K562 (cell line): ENCODE measurements at regions not wholly inside any gene's neighbourhood (a gene's known extent, or its start where the extent isn't known, plus 50 kb on each side); places are given as distances from the start of the nearest gene placed in this dataset.

ENCODE experiments used
- ATAC-seq: fragments of 200-7000 bp; cut with Tn5 transposase; 3 replicates; pipeline ENCODE4 v1.9.1; 2020; ENCODE audit warnings: moderate library complexity
- BruUV-seq: library from RNA; stranded (reverse); fragments of 400-500 nt; replicated peaks from 2 replicates; lab custom pipeline; 2021; lab: Mats Ljungman, UMichigan
- CTCF ChIA-PET: fragments of 300-600 bp; formaldehyde crosslinking; extraction: SDS; loops from one replicate; lab custom pipeline; 2021; ENCODE audit warnings: low intra/inter-chr PET ratio; lab: Yijun Ruan, JAX
- POLR2A ChIA-PET: fragments of 300-600, 350-650 bp; sonication (Branson Sonifier 250); formaldehyde crosslinking; extraction: SDS; loops from one replicate; lab custom pipeline; 2021; ENCODE audit warnings: antibody characterized with exemption, inconsistent platforms; lab: Yijun Ruan, JAX
- DNase-seq, 4 experiments: peaks; one replicate each; pipeline versions ENCODE4 v3.0.0 to v3.0.0-alpha.2; 2011 to 2018; ENCODE audit warnings: low spot score in 3 of 4, mixed read lengths in 3 of 4; ENCODE audit errors: extremely low read depth in 1 of 4
- FAIRE-seq: peaks from 2 replicates; lab custom pipeline; 2011; peaks lifted over from hg19 to GRCh38; lab: Jason Lieb, UNC
- H2AFZ ChIP-seq: 2 replicates; pipeline ENCODE4 v1.6.0; 2011; ENCODE audit warnings: low read depth, low read length, control low read depth, inconsistent platforms
- H3K27ac ChIP-seq: fragments of 200-600 bp; 3 replicates; pipeline ENCODE4 v1.8.0; 2011; ENCODE audit warnings: low read depth, mild to moderate bottlenecking, control low read depth, inconsistent platforms, low read length, moderate library complexity, mixed read lengths; ENCODE audit errors: extremely low read depth
- H3K27me3 ChIP-seq, 2 experiments: fragments of 300-600 bp in 1 of 2; 2 replicates in 1 of 2; 3 replicates in 1 of 2; pipeline versions ENCODE4 v1.6.0 to v1.8.0; 2011; ENCODE audit warnings: inconsistent platforms in 2 of 2, low read length in 2 of 2, mild to moderate bottlenecking in 1 of 2, mixed read lengths in 1 of 2, moderate library complexity in 1 of 2; ENCODE audit not compliant: control insufficient read depth in 2 of 2, insufficient read depth in 2 of 2
- H3K36me3 ChIP-seq: fragments of 300-600 bp; 3 replicates; pipeline ENCODE4 v1.8.0; 2011; ENCODE audit warnings: mild to moderate bottlenecking, low read length, inconsistent platforms; ENCODE audit not compliant: control insufficient read depth, insufficient read depth
- H3K4me1 ChIP-seq, 2 experiments: fragments of 200-600 bp in 1 of 2; replicated peaks in 1 of 2; 2 replicates in 1 of 2; 3 replicates in 1 of 2; pipeline versions ENCODE4 v1.5.1 to v1.8.0; 2011; ENCODE audit warnings: inconsistent platforms in 2 of 2, low read length in 2 of 2, mild to moderate bottlenecking in 1 of 2, mixed read lengths in 1 of 2, moderate library complexity in 1 of 2; ENCODE audit not compliant: control insufficient read depth in 2 of 2, insufficient read depth in 2 of 2
- H3K4me2 ChIP-seq: 2 replicates; pipeline ENCODE4 v1.6.1; 2011; ENCODE audit warnings: low read length, control low read depth, inconsistent platforms, mixed read lengths; ENCODE audit not compliant: insufficient read depth
- H3K4me3 ChIP-seq: fragments of 200-600 bp; sonication (generic), shearing (Covaris generic); 2 replicates; pipeline ENCODE4 v1.5.1; 2016; ENCODE audit warnings: control low read depth, inconsistent platforms
- H3K79me2 ChIP-seq: fragments of 200-600 bp; 3 replicates; pipeline ENCODE4 v1.8.0; 2011; ENCODE audit warnings: low read length, inconsistent platforms; ENCODE audit not compliant: control insufficient read depth, insufficient read depth
- H3K9ac ChIP-seq, 2 experiments: 2 replicates each; pipeline versions ENCODE4 v1.6.0 to v1.6.1; 2011; ENCODE audit warnings: low read depth in 2 of 2, low read length in 2 of 2, control low read depth in 1 of 2, inconsistent platforms in 1 of 2, mild to moderate bottlenecking in 1 of 2, mixed read lengths in 1 of 2; ENCODE audit not compliant: insufficient read depth in 1 of 2
- H3K9me1 ChIP-seq: one replicate; pipeline ENCODE4 v1.6.0; 2011; ENCODE audit warnings: inconsistent platforms, mild to moderate bottlenecking, low read length, moderate library complexity; ENCODE audit not compliant: control insufficient read depth, insufficient read depth
- H3K9me3 ChIP-seq: replicated peaks from 2 replicates; pipeline ENCODE4 v1.5.1; 2011; ENCODE audit warnings: low read depth, low read length, inconsistent platforms; ENCODE audit not compliant: control insufficient read depth, insufficient read depth
- H4K20me1 ChIP-seq: replicated peaks from 2 replicates; pipeline ENCODE4 v1.6.1; 2011; ENCODE audit warnings: low read length, inconsistent platforms, mixed read lengths; ENCODE audit not compliant: control insufficient read depth, insufficient read depth
- FOXK2 ChIP-seq, 2 experiments: fragments of 450-650 bp; IDR thresholded peaks in 1 of 2; conservative IDR thresholded peaks in 1 of 2; 2 replicates each; pipeline ENCODE4 v1.6.1; 2016; ENCODE audit warnings: low read depth in 2 of 2, mild to moderate bottlenecking in 1 of 2
- NFXL1 ChIP-seq: fragments of 450-650 bp; formaldehyde crosslinking; IDR thresholded peaks from 2 replicates; pipeline ENCODE4 v1.4.0; 2021; ENCODE audit warnings: mild to moderate bottlenecking
- TOE1 ChIP-seq, 2 experiments: fragments of 450-650 bp in 1 of 2; sonication (generic) in 1 of 2; formaldehyde crosslinking in 1 of 2; IDR thresholded peaks; 2 replicates each; pipeline versions ENCODE4 v1.7.1 to v1.8.0; 2016 to 2022; ENCODE audit warnings: borderline replicate concordance in 2 of 2, mild to moderate bottlenecking in 2 of 2, antibody characterized with exemption in 1 of 2, inconsistent platforms in 1 of 2, low read depth in 1 of 2, missing genetic modification reagents in 1 of 2, moderate library complexity in 1 of 2
- WGBS: fragments of 100-300 bp; shearing (Covaris generic); methylation state at CpG from one replicate; pipeline ENCODE4 v1.1.6; 2016; ENCODE audit warnings: low coverage, mixed read lengths; ENCODE audit not compliant: insufficient coverage; ENCODE audit errors: missing lambda C conversion rate; 5-methylcytosine and 5-hydroxymethylcytosine counted together
- in situ Hi-C: fragments of 300-500 bp; cut with MboI; formaldehyde crosslinking; loops from 4 replicates; pipeline ENCODE4 v1.15.0; 2018; ENCODE audit warnings: inconsistent platforms, mixed read lengths
- intact Hi-C: fragments of 100-400 bp; cut with micrococcal nuclease; formaldehyde crosslinking; loops from 2 replicates; pipeline ENCODE4 v1.14.2; 2022
- TF ChIP-seq, protein P1 (sequence below): fragments of 450-650 bp; conservative IDR thresholded peaks from 2 replicates; pipeline ENCODE4 v1.6.1; 2016; ENCODE audit warnings: missing genetic modification characterization, low read depth, mild to moderate bottlenecking, missing compliant biosample characterization, moderate library complexity

DNA sequence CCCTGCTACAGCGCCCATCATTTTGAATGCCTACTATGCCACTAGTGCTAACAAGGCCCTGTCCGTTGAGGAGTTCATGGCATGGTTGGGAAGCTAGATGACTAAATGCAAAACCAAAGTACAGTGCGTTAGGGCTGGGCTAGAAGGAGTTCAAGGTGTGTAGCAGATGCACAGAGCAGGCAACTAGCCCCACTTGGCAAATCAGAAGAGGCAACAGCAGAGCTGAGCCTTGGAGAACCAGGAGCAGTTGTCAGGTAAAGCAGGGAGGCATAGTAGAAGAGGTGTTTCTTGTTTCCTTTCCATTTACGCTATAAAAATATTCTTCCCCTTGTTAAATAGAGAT, 146.6 kb upstream of the CPEB2 start:
- TF ChIP-seq, protein P1, sequence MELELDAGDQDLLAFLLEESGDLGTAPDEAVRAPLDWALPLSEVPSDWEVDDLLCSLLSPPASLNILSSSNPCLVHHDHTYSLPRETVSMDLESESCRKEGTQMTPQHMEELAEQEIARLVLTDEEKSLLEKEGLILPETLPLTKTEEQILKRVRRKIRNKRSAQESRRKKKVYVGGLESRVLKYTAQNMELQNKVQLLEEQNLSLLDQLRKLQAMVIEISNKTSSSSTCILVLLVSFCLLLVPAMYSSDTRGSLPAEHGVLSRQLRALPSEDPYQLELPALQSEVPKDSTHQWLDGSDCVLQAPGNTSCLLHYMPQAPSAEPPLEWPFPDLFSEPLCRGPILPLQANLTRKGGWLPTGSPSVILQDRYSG (tag), result no peak
- TF ChIP-seq NFXL1 (CRISPR knock-in tag), result no peak
- no peak for TF ChIP-seq FOXK2 (conservative IDR thresholded peaks at IDR 0.05 in 1 of 2, IDR thresholded peaks at IDR 0.05 in 1 of 2; ENCODE audit: low read depth in 2 of 2)
- no peak for TF ChIP-seq TOE1 (IDR thresholded peaks at IDR 0.05; ENCODE audit: borderline replicate concordance)
- no peak for TF ChIP-seq TOE1 (CRISPR knock-in tag; IDR thresholded peaks at IDR 0.05; ENCODE audit: borderline replicate concordance, low read depth)
- no TSS peak for BruUV-seq
- ChIA-PET POLR2A (interaction anchor here (0.7 to 0.8 kb wide), 4 partner anchors 9 to 143 kb away, joined by 3 to 5 read pairs (median 4); no protein-coding TSS in a partner anchor), CTCF (no interaction called here)
- Histone ChIP-seq H3K36me3 (no peaks in the 10 kb centered on the region), H3K9ac (peak overlapping the region in 1 of 2 experiments; percentile 46; a peak in 1 of 4 replicates), H3K4me3 (no peak overlapping the region), H3K9me1 (no peaks in the 10 kb centered on the region), H3K27ac (peak overlapping the region; percentile 88), H2AFZ (peak overlapping the region; percentile 81), H3K27me3 (no peaks in the 10 kb centered on the region; a peak in 1 of 5 replicates), H3K4me1 (peaks cover 0 to 28% of the 10 kb centered on the region in 2 experiments; a peak in 3 of 5 replicates), H3K4me2 (peak overlapping the region; percentile 43), H3K9me3 (no peaks in the 10 kb centered on the region), H3K79me2 (no peaks in the 10 kb centered on the region), H4K20me1 (no peaks in the 10 kb centered on the region)
- 23% methylated on average over 4 of the region's 4 CpGs for WGBS
- no peak for DNase-seq
- in situ Hi-C loops, result no loop called here
- FAIRE-seq, result no peak
- ATAC-seq, result no peak
- intact Hi-C loops, result loop anchor here (5.0 kb wide), 1 partner anchor 147 kb away; the partner anchor contains the start of gene CPEB2
